Esophagus squamous epithelium (tissue), 4 donors: ENCODE measurements at regions not wholly inside any gene's neighbourhood (a gene's known extent, or its start where the extent isn't known, plus 50 kb on each side); places are given as distances from the start of the nearest gene placed in this dataset.

ENCODE experiments used
- CTCF ChIP-seq, 6 experiments: fragments of 450-650 bp in 4 of 6; fragments of 200-600 bp in 2 of 6; sonication (generic) in 2 of 6; IDR thresholded peaks; one replicate each; pipeline ENCODE4 v1.5.1; 2016 to 2019; ENCODE audit warnings: antibody characterized with exemption in 6 of 6, mild to moderate bottlenecking in 4 of 6, moderate library complexity in 4 of 6
- POLR2A ChIP-seq, 4 donors: fragments of 450-650 bp; IDR thresholded peaks; one replicate each; pipeline ENCODE4 v1.6.1; 2017; ENCODE audit warnings: antibody characterized with exemption in 4 of 4, mild to moderate bottlenecking in 4 of 4, moderate library complexity in 3 of 4

GRCh38 chr5:74299833-74300232, 340.7 kb downstream of the ENC1 start:
- TF ChIP-seq CTCF (IDR thresholded peaks at IDR 0.05) (no peak), POLR2A (IDR thresholded peaks at IDR 0.05) (no peak)
